ENCODE measurements at regions not wholly inside any gene's neighbourhood (a gene's known extent, or its start where the extent isn't known, plus 50 kb on each side); places are given as distances from the start of the nearest gene placed in this dataset.
"Not testable (repeated sequence)": the region's sequence is repeated elsewhere in the genome, so short reads cannot be mapped to it uniquely, and the experiment has no call there.

DNA sequence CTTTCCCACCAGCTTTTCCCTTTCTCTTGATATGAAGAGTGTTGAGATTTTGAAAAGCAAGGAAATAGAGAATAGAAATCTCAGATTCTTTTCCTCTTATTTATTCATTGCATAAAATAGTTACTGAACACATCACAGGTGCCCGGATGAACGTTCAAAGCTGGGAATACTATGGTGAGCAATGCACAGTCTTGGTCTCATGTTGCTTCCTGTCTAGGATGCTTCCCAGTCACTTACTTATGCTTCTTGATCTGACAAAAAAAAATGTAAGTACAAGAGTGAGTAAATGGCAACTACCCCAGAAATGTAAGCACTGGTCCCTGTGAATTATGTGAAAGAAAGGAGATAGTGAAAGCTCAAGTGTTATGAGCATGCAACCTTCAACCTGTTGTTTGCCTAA is 153.5 kb upstream of the S1PR3 start:
- no peak overlapping the region for H3K27ac Mint-ChIP-seq

DNA sequence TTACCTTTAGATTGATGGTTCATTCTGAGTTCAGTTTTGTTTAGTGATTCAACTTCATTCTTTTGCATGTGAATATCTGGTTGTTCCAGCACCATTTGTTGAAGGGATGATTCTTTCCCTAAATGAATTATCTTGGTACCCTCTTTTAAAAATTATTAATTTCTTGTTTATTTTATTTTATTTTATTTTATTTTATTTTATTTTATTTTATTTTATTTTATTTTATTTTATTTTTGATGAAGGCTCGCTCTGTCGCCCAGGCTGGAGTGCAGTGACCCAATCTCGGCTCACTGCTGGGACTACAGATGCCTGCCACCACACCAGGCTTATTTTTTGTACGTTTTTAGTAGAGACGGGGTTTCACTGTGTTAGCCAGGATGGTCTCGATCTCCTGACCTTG is 141.4 kb upstream of the S1PR3 start:
- H3K4me3 Mint-ChIP-seq; POLR2A ChIA-PET; H3K9me3 Mint-ChIP-seq; CTCF ChIA-PET; H3K36me3 Mint-ChIP-seq (ENCODE audit: low read depth); DNase-seq; H3K27ac Mint-ChIP-seq; ATAC-seq (ENCODE audit: low read depth); intact Hi-C loops (cut with micrococcal nuclease); H3K4me1 Mint-ChIP-seq: not testable (repeated sequence)
- peaks cover 12% of the 10 kb centered on the region for H3K27me3 Mint-ChIP-seq

More for the DNA sequence above, 153.5 kb upstream of the S1PR3 start:
- Mint-ChIP-seq H3K4me1 (peaks cover 14% of the 10 kb centered on the region), H3K9me3 (no peaks in the 10 kb centered on the region), H3K4me3 (no peak overlapping the region), H3K36me3 (ENCODE audit: low read depth) (no peaks in the 10 kb centered on the region), H3K27me3 (peaks cover 11% of the 10 kb centered on the region)
- no peak for DNase-seq
- TF ChIP-seq, protein P1, sequence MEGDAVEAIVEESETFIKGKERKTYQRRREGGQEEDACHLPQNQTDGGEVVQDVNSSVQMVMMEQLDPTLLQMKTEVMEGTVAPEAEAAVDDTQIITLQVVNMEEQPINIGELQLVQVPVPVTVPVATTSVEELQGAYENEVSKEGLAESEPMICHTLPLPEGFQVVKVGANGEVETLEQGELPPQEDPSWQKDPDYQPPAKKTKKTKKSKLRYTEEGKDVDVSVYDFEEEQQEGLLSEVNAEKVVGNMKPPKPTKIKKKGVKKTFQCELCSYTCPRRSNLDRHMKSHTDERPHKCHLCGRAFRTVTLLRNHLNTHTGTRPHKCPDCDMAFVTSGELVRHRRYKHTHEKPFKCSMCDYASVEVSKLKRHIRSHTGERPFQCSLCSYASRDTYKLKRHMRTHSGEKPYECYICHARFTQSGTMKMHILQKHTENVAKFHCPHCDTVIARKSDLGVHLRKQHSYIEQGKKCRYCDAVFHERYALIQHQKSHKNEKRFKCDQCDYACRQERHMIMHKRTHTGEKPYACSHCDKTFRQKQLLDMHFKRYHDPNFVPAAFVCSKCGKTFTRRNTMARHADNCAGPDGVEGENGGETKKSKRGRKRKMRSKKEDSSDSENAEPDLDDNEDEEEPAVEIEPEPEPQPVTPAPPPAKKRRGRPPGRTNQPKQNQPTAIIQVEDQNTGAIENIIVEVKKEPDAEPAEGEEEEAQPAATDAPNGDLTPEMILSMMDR (IDR thresholded peaks at IDR 0.05), result no peak
- intact Hi-C loops (cut with micrococcal nuclease), result loop anchor here (5.0 kb wide), 1 partner anchor 90 kb away; no protein-coding TSS in a partner anchor
- ChIA-PET CTCF (no interaction called here), POLR2A (no interaction called here)
- no peak for ATAC-seq (ENCODE audit: low read depth)

DNA sequence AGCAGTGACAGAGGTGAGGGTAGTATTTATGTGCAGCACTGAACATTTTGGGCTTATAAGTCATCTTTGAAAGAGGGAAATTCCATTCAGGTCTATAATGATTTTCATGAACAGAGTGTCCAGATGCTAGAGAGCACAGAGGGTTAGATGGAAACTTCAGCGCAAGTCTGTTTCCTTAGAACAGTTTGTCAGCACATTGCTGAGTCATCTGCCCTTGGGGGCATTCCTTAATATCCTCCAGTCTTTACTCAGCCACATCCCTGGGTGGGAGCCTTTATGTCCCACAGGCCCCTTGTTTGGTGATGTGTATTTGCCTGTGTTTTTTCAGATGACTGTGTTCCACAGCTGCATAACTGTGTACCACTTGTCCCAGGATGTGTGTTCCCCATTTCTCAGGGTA is 138.5 kb upstream of the S1PR3 start:
- no peak overlapping the region for H3K27ac Mint-ChIP-seq
- H3K27me3 Mint-ChIP-seq, result peaks cover 28% of the 10 kb centered on the region
- POLR2A ChIA-PET, result no interaction called here
- H3K4me3 Mint-ChIP-seq, result no peak overlapping the region
- H3K9me3 Mint-ChIP-seq, result peaks cover 20% of the 10 kb centered on the region
- DNase-seq, result no peak
- intact Hi-C loops (cut with micrococcal nuclease), result no loop called here
- ATAC-seq (ENCODE audit: low read depth), result no peak
- H3K36me3 Mint-ChIP-seq (ENCODE audit: low read depth), result no peaks in the 10 kb centered on the region
- TF ChIP-seq, protein P1 (IDR thresholded peaks at IDR 0.05), result no peak
- no peaks in the 10 kb centered on the region for H3K4me1 Mint-ChIP-seq
- CTCF ChIA-PET, result no interaction called here

DNA sequence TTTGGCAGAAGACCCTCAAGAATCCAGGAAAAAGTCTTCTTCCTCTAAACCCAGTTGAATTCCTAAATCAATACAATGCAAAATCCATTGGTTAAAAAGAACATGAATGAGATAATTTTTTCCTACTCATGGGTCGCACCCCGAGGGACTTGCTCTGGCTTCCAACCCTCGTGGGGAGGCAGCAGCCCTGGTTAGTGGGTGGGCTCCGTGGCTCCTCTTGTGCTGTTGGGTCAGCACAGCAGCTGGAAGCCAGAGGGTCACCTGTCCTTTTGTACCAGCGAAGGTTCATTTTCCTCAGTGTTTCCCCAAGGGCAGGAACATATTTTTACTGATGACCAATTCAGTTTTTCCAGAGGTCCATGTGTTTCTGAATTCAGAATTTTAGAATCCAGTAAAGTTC is 120.6 kb upstream of the S1PR3 start:
- ATAC-seq (ENCODE audit: low read depth) (no peak), DNase-seq (no peak)
- Mint-ChIP-seq H3K4me3 (no peak overlapping the region), H3K4me1 (no peaks in the 10 kb centered on the region), H3K27ac (no peak overlapping the region), H3K27me3 (peaks cover 13% of the 10 kb centered on the region), H3K9me3 (peaks cover 11% of the 10 kb centered on the region), H3K36me3 (ENCODE audit: low read depth) (no peaks in the 10 kb centered on the region)
- intact Hi-C loops (cut with micrococcal nuclease), result no loop called here
- TF ChIP-seq, protein P1 (IDR thresholded peaks at IDR 0.05), result no peak
- POLR2A ChIA-PET, result no interaction called here
- CTCF ChIA-PET, result no interaction called here

DNA sequence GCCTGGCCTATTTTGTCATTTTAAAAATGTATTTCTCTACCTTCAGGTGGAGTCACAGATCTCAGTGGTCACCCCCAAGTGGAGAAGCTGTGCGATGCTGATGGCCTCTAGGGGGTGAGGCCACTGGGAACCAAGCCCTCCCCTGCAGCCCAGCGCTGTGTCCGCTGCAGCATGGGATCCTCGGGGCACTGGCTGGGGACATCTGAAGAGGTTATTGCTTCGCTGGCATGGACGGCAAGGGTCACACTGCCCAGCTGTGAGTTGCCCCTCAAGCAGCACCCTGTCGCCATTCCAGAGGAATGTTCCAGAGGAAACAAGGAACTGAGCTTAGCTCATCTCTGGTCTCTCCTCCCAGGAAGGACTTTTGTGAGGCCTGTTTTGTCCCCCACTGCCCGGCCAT is 119.6 kb upstream of the S1PR3 start:
- ChIA-PET POLR2A (no interaction called here), CTCF (no interaction called here)
- Mint-ChIP-seq H3K4me3 (no peak overlapping the region), H3K27me3 (peaks cover 12% of the 10 kb centered on the region), H3K36me3 (ENCODE audit: low read depth) (no peaks in the 10 kb centered on the region), H3K27ac (no peak overlapping the region), H3K4me1 (no peaks in the 10 kb centered on the region), H3K9me3 (peaks cover 11% of the 10 kb centered on the region)
- ATAC-seq (ENCODE audit: low read depth) (no peak), DNase-seq (no peak)
- intact Hi-C loops (cut with micrococcal nuclease), result no loop called here
- TF ChIP-seq, protein P1 (IDR thresholded peaks at IDR 0.05), result no peak

DNA sequence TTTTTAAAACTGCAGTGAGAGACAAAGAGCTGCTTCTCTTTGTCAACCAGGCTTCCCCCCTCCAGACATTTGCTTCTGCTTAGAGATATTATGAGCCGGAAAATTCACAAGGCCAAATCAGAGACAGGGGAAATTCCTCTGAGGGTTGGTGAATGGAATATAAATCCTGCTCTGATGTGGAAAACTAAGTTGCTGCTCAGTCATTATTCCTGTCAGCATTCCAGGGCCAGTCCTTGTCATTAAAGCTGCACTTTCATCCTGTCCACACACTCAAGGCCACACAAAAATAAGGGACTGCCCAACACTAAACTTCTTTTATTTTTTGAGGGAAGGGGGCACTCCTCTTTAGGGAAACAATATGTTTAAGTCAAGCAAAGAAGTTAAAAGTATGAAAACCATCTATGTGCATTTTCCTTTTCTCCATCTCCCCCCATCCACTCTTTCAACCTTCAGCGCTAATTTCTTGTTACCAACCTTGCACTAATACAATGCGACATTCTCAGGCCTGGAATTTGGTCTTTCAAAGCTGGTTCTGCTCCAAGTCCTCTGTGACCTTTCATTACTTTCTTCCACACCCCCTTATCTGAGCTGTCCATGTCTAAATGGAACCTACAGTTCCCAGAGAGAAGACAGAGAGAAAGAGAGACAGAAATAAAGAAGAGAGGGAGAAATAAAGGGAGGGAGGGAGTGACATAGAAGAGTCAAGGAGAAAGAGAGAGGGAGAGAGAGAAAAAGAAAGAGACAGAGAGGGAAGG is 118.9 kb upstream of the S1PR3 start:
- no peak overlapping the region for H3K4me3 Mint-ChIP-seq
- POLR2A ChIA-PET, result no interaction called here
- peaks cover 11% of the 10 kb centered on the region for H3K9me3 Mint-ChIP-seq

More for the DNA sequence above, 118.9 kb upstream of the S1PR3 start:
- CTCF ChIA-PET, result no interaction called here
- Mint-ChIP-seq H3K4me1 (no peaks in the 10 kb centered on the region), H3K36me3 (ENCODE audit: low read depth) (no peaks in the 10 kb centered on the region), H3K27ac (no peak overlapping the region), H3K27me3 (peaks cover 12% of the 10 kb centered on the region)
- TF ChIP-seq, protein P1 (IDR thresholded peaks at IDR 0.05), result no peak
- DNase-seq (no peak), ATAC-seq (ENCODE audit: low read depth) (no peak)
- intact Hi-C loops (cut with micrococcal nuclease), result no loop called here
